WTC11 (cell line): ENCODE measurements at regions not wholly inside any gene's neighbourhood (a gene's known extent, or its start where the extent isn't known, plus 50 kb on each side); places are given as distances from the start of the nearest gene placed in this dataset.

Experiments
- ATF3 ChIP-seq: sonication (generic); formaldehyde crosslinking; conservative IDR thresholded peaks from 2 replicates; pipeline ENCODE4 v1.8.1; 2022; ENCODE audit warnings: mild to moderate bottlenecking, missing genetic modification reagents
- ELF4 ChIP-seq: sonication (generic); formaldehyde crosslinking; IDR thresholded peaks from 2 replicates; pipeline ENCODE4 v1.8.1; 2022; ENCODE audit warnings: low read depth, mild to moderate bottlenecking, moderate library complexity, missing genetic modification reagents
- IRF1 ChIP-seq: sonication (generic); formaldehyde crosslinking; IDR thresholded peaks from 2 replicates; pipeline ENCODE4 v1.8.0; 2023; ENCODE audit warnings: missing genetic modification reagents
- MAX ChIP-seq: sonication (generic); formaldehyde crosslinking; IDR thresholded peaks from 2 replicates; pipeline ENCODE4 v1.8.0; 2022; ENCODE audit warnings: mild to moderate bottlenecking, missing genetic modification reagents
- NR3C1 ChIP-seq: sonication (generic); formaldehyde crosslinking; conservative IDR thresholded peaks from 2 replicates; pipeline ENCODE4 v1.8.1; 2023; ENCODE audit warnings: low read depth, mild to moderate bottlenecking, missing genetic modification reagents
- RELA ChIP-seq: sonication (generic); formaldehyde crosslinking; IDR thresholded peaks from 2 replicates; pipeline ENCODE4 v1.8.1; 2022; ENCODE audit warnings: missing genetic modification reagents, mild to moderate bottlenecking, borderline replicate concordance
- SOX15 ChIP-seq: fragments of 250-450 bp; sonication (Bioruptor Pico); IDR thresholded peaks from 2 replicates; pipeline ENCODE4 v1.9.0; 2021; ENCODE audit warnings: mild to moderate bottlenecking
- TCF7 ChIP-seq: sonication (generic); formaldehyde crosslinking; IDR thresholded peaks from 2 replicates; pipeline ENCODE4 v1.8.0; 2022; ENCODE audit warnings: mild to moderate bottlenecking, low read depth, missing genetic modification reagents, moderate library complexity
- ZNF121 ChIP-seq: sonication (generic); formaldehyde crosslinking; IDR thresholded peaks from 2 replicates; pipeline ENCODE4 v1.8.0; 2023; ENCODE audit warnings: missing genetic modification reagents
- ZNF423 ChIP-seq: fragments of 250-450 bp; sonication (Bioruptor Pico); IDR thresholded peaks from 2 replicates; pipeline ENCODE4 v2.1.2; 2022; ENCODE audit warnings: mild to moderate bottlenecking, moderate library complexity
- ZSCAN18 ChIP-seq: fragments of 250-450 bp; sonication (Bioruptor Pico); IDR thresholded peaks from 2 replicates; pipeline ENCODE4 v2.1.2; 2022; ENCODE audit warnings: mild to moderate bottlenecking, moderate library complexity
- TF ChIP-seq, protein P1 (sequence below): fragments of 200-600 bp; IDR thresholded peaks from 2 replicates; pipeline ENCODE4 v1.8.0; 2022; ENCODE audit warnings: antibody characterized with exemption
- TF ChIP-seq, protein P2 (sequence below): sonication (generic); formaldehyde crosslinking; IDR thresholded peaks from 2 replicates; pipeline ENCODE4 v1.8.1; 2023; ENCODE audit warnings: mild to moderate bottlenecking, missing genetic modification reagents, moderate library complexity
- TF ChIP-seq, protein P3 (sequence below): sonication (generic); formaldehyde crosslinking; IDR thresholded peaks from 2 replicates; pipeline ENCODE4 v1.8.0; 2022; ENCODE audit warnings: mild to moderate bottlenecking, missing genetic modification reagents

DNA sequence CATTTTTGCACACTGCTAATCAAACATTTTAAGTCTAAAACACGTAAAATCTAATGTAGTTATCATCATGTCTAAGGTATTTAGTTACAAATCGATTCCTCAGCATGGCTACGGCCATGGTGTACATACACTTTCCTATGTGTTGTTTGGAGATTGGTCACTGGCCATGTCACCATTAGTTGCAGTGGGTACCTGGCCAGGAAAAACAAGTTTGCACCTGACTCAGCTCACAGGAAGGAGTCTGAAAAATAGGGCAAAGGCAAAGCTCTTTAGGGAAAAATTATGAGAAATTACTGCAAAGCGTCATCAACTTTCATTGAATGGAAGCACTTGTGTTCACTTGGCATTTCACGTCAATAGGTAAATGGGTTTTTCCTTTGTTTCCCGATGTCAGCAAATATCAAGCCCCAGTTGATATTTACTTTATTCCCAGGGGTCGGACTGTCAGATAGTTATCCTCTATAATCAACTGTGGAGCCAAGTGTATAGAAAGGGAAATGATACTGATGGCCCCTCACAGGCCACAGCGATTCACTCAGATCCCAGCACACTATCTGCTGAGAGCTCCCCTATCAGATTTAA, 626.0 kb upstream of the ADAMTS16 start:
- TF ChIP-seq, protein P1, sequence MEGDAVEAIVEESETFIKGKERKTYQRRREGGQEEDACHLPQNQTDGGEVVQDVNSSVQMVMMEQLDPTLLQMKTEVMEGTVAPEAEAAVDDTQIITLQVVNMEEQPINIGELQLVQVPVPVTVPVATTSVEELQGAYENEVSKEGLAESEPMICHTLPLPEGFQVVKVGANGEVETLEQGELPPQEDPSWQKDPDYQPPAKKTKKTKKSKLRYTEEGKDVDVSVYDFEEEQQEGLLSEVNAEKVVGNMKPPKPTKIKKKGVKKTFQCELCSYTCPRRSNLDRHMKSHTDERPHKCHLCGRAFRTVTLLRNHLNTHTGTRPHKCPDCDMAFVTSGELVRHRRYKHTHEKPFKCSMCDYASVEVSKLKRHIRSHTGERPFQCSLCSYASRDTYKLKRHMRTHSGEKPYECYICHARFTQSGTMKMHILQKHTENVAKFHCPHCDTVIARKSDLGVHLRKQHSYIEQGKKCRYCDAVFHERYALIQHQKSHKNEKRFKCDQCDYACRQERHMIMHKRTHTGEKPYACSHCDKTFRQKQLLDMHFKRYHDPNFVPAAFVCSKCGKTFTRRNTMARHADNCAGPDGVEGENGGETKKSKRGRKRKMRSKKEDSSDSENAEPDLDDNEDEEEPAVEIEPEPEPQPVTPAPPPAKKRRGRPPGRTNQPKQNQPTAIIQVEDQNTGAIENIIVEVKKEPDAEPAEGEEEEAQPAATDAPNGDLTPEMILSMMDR, result no peak
- TF ChIP-seq, protein P2, sequence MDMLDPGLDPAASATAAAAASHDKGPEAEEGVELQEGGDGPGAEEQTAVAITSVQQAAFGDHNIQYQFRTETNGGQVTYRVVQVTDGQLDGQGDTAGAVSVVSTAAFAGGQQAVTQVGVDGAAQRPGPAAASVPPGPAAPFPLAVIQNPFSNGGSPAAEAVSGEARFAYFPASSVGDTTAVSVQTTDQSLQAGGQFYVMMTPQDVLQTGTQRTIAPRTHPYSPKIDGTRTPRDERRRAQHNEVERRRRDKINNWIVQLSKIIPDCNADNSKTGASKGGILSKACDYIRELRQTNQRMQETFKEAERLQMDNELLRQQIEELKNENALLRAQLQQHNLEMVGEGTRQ (CRISPR knock-in tag), result no peak
- TF ChIP-seq, protein P3, sequence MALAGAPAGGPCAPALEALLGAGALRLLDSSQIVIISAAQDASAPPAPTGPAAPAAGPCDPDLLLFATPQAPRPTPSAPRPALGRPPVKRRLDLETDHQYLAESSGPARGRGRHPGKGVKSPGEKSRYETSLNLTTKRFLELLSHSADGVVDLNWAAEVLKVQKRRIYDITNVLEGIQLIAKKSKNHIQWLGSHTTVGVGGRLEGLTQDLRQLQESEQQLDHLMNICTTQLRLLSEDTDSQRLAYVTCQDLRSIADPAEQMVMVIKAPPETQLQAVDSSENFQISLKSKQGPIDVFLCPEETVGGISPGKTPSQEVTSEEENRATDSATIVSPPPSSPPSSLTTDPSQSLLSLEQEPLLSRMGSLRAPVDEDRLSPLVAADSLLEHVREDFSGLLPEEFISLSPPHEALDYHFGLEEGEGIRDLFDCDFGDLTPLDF, result no peak
- no peak for TF ChIP-seq TCF7 (CRISPR knock-in tag)
- TF ChIP-seq MAX (CRISPR knock-in tag), result no peak
- TF ChIP-seq ZSCAN18, result no peak
- no peak for TF ChIP-seq SOX15
- TF ChIP-seq ELF4 (CRISPR knock-in tag), result no peak
- TF ChIP-seq RELA, result no peak
- no peak for TF ChIP-seq ZNF121
- no peak for TF ChIP-seq NR3C1 (CRISPR knock-in tag)
- TF ChIP-seq ATF3, result no peak
- no peak for TF ChIP-seq ZNF423 (CRISPR knock-in tag)
- TF ChIP-seq IRF1, result no peak
